SH-SY5Y (cell line): ENCODE measurements at regions not wholly inside any gene's neighbourhood (a gene's known extent, or its start where the extent isn't known, plus 50 kb on each side); places are given as distances from the start of the nearest gene placed in this dataset.

Experiments used
- GATA2 ChIP-seq: IDR thresholded peaks from 2 replicates; pipeline ENCODE4 v1.6.1; 2011; ENCODE audit warnings: mild to moderate bottlenecking, low read depth, low read length
- GATA3 ChIP-seq: IDR thresholded peaks from 2 replicates; pipeline ENCODE4 v1.6.1; 2011; ENCODE audit warnings: low read depth, mild to moderate bottlenecking, low read length, moderate library complexity

DNA sequence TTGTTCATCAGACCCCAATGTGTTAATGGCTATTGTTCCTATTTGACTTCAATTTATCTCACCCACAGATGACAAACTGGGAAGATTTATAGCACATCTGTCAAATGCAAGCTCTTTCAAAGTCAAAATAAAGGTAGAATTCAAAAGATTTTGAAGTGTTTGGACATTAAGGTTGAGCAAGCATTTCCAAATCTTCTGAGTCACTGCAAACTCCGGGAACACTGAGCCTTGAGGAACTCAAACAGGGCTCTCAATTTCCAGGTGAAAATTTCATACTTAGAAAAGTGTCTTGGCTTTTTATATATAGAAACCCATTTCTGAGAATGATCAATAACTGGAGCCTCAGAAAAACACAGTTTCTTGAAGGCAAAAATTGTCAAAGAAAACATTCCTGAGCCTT is 199.5 kb upstream of the IGFBP7 start:
- TF ChIP-seq GATA3, result no peak
- TF ChIP-seq GATA2, result no peak

DNA sequence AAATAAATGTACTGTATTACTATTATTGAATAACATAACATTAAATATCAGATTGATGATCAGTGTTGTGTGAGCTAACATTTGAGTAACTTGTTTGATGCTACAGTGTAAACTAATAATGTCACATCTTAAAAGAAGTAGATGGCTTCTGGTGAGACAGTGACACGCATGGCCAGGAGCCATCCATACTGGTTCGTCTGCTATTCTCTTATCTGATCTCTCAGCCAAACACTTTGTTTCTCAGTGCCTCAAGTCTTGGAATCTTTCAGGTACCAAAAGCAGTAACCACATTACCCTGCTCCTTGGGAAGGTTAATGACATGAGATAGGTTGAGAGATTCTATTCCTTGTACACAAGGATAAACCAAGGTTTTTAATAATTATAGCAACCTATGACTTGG is 198.1 kb upstream of the IGFBP7 start:
- TF ChIP-seq GATA2 (no peak), GATA3 (no peak)

DNA sequence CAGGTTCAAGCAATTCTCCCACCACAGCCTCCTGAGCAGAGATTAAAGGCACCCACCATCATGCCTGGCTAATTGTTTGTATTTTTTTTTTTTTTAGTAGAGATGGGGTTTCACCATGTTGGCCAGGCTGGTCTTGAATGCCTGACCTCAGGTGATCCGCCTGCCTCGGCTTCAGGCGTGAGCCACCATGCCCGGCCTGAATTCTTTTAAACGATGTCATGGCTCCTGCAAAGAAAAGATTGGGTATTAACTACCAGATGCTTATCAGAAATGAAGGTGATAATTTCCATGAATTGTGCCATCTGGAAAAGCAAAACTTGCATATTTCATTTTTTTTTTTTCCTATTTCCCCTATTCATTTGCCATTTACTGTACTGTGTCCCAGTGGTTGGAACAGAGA is 195.7 kb upstream of the IGFBP7 start:
- TF ChIP-seq GATA3 (no peak), GATA2 (no peak)

DNA sequence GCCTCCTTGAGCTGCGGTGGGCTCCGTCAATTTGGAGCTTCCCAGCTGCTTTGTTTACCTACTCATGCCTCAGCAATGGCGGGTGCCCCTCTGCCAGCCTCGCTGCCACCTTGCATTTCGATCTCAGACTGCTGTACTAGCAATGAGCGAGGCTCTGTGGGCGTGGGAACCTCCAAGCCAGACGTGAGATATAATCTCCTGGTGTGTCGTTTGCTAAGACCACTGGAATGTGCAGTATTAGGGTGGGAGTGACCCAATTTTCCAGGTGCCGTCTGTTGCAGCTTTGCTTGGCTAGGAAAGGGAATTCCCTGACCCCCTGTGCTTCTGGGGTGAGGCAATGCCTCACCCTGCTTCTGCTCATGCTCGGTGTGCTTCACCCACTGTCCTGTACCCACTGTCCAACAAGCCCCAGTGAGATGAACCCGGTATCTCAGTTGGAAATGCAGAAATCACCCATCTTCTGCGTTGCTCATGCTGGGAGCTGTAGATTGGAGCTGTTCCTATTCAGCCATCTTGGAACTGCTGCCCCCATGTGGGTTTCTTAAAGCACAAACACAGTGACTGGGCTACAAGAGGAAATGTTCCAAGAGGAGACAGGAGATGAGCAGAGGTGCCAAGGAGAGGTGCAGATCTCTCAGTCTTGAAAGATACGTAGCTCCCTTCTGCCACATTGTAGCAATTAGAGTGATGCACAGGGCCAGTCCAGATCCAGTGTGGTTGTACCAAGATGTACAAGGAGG is 193.0 kb upstream of the IGFBP7 start:
- TF ChIP-seq GATA2 (no peak), GATA3 (no peak)

DNA sequence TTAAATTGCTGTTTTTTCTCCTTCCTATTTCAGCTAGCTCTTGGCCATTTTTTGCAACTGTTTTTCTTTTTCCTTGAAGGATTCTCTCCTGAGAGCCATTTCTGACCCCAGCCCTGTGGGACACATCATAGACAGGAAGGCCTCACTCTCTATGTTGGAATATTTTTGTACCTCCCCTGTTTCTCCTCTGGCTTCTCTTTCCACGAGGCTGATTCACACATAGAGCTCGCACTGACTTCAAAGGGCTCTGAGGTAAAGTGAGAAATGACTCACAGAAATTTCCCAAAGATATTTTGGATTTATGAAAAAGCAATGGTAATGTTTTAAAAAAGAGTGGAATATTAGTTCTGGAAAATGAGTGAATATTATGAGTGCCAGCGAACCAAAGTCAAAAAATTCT is 181.7 kb upstream of the IGFBP7 start:
- TF ChIP-seq GATA2, result no peak
- TF ChIP-seq GATA3, result no peak

DNA sequence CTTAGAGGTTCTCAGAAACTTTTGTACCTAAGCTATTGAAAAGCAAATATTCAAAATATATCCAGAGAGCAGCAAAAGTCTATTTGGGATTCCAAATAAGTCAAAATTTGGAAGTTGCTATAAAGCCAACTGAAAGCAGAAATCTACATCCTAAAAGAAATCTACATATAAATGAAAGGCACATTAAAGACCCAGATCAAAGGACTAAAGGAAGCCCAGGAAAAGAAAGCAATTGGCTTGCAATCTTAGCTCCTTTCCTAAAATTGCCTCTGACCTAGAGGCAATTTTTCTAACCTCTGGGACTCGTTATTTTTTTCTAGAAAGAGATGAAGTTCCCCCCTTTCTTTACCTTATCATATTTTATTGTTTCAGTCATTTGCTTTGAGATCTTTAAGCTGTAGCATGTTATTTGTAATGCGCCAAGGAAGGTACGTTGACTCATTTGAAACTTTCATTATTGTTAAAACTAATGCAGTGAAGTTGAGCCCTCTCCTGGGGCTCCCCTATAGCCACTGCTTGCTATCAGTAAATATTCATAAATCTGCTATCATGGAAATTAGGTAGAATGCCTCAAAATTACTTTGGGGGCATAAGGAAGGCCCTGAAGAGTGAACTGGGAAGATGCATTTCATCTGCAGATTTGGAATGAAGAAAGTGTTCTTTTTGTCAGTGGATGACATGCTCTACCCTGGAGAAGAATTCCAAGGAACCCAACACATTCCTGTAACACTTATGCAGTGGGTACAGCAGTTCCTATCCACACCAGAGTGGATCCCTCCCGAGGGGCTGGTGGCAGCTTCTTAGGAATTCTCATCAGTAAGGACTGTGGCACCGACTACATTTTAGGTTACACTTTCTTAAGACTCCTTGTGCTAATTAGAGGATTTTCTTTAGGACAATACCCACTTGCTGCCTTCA is 177.8 kb upstream of the IGFBP7 start:
- TF ChIP-seq GATA2, result no peak
- TF ChIP-seq GATA3, result no peak

DNA sequence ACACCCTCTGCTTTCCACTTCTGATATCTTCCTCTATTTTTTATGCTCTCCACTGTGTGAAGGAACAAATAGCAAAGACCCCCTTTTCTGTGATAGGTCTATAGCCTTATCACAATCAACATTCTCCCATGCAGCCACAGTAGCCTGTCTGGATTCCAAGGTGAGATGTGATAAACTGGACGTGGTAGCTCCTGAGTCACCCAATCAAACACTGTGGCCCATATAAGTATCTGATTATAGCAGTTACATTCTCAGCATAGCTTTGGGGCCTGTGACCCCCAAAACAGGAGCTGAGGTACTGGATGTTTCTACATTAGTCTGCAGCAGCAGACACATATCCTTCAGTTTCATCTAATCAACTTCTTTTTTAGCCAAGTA is 172.7 kb upstream of the IGFBP7 start:
- TF ChIP-seq GATA3 (no peak), GATA2 (no peak)

DNA sequence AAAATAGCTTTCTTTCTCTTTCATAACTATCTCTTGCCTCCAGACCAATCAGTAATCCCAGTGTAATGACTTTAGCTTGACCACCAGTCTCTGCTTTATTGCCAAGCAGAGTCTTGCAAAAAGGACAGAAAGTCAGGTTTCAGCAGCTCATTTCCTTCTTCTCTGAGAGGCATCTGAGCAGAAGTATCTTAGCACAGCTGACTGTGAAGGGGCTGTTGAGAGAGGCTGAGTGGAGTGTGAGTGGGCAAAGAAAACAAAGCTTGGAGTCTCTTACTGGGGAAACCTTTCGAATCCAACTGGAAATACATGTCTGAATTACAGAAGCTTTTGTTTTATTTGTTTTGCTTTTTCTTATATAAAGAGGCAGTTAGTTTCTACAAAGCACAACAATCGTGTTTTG is 170.3 kb upstream of the IGFBP7 start:
- TF ChIP-seq GATA2, result no peak
- TF ChIP-seq GATA3, result no peak

DNA sequence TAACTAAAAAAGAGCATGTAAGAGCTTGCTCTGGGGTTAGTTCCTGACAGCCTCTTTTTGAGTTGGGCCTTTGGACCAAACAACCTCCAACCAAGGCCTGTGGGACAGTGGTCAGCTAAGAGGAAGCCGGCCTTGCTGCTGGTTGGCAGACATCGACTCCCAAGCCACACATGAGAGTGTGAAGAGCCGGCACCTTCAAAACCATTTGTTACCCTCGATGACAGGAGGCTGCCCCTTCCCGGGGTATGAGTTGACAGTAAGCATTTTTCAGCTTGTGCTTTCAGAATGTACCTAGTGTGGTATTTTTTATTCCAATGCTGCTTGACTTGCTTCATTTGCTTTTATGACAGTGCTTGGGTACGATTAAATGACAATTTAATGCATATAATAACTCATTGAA is 168.6 kb upstream of the IGFBP7 start:
- no peak for TF ChIP-seq GATA2
- TF ChIP-seq GATA3, result no peak

DNA sequence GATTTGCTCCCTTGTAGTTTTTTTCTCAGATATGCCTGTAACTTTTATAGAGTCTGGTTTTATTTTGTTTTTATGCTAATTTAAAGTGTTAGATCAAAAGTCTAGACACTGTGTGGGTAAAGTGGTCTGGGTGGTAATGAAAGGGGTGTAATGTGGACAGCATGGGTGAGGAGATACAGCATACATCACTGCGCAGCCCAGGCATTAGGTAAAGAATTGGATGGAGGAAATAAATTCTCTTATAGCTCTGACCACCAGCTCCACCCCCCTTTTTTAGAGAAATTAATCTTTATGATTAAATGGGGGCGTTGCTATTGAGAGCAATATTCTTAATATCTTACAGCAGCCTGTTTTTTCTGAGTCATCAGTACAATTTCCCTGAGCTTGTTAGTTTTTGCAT is 163.9 kb upstream of the IGFBP7 start:
- TF ChIP-seq GATA3, result no peak
- TF ChIP-seq GATA2, result no peak

DNA sequence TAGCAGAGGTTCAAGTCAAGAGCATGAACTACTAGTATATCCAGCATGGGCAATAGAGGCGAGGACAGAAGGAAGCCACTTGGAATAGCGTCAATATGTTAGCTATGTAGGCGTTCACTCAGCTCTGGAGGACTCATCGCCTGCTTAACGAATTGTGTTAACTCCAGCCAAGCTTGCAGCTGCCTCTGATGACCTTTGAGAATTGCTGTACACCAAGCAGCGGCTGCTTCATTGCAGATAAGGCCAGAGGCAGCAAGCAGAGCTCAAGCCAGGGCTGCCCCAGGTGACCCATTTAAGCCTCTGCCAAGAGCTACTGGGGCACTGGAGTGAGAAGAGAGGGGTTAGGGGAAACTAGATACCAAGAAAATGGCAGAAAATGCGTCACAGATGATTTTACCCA is 160.2 kb upstream of the IGFBP7 start:
- TF ChIP-seq GATA3 (no peak), GATA2 (no peak)

DNA sequence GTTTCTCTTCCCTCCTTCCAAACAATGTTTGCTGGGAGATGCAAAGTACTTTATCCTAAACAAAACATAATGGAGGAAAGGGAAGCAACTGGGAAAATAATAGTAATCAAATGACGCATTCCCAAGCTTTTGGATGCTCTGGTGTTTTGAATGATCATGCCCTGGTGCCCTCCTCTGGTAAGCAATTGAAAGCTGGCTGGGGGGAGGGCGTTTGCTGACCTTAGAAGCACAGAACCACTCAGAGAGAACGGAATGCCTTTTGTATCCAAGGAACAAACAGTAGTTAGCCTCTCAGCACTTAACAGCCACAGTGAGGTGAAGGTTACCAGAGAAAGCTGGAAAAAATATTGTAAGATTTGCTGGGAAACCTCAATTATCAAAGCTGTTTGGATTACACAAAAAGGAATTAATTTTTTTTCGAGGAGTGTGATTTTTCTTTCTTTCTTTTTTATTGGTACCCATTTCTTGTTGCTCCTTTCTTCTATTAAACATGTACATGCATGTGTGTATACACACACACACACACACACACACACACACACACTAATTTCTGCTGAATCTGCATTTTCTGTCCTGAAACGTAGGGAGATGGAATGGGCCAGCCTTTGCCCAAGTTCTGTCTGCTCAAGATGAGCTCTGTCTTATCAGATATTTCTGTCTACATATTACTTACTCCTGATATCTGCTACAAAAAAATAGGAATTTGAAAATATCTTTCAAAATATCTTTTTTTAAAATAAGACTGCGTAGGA is 155.8 kb upstream of the IGFBP7 start:
- no peak for TF ChIP-seq GATA3
- no peak for TF ChIP-seq GATA2

DNA sequence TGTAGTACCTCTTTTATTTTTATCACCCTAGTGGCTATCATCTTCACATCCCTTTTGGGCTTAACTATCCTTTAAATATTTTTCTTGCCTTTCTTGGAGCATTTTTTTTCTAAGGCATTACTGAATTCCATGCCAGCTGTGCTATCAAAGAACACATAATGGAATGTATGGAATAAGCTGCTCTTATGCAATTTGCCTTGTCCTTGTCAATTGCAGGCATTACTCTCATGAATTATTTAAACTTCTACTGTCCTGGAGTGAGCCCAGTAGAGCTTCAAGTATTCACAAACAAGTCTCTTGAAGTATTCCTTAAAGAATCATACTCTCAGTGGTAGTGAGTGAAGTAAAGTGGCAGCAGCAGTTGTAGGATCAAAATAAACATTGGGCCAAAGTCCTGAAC is 144.6 kb upstream of the IGFBP7 start:
- TF ChIP-seq GATA3 (no peak), GATA2 (no peak)

DNA sequence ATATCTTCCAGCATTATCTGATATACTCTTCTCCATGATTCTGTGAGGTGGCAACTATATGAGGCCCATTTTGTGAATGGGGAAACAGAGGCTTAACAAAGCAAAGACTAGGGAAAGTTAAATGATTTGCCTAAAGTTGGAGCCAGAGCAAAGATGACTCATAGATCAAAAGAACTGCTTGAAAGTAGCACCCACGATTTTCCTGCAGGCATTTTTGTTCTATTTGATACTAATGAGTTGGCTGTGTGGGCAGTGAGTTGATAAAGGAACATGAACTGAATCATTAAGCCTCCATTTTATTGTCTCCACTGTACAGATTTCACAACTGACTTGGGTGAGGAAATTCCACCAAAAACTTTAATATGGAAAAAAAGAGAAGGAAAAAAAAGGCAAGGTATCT is 138.9 kb upstream of the IGFBP7 start:
- TF ChIP-seq GATA3 (no peak), GATA2 (no peak)
